CD4-positive, alpha-beta T cell treated with Interferon alpha-2 for 1 hour (primary cell): ENCODE measurements at regions not wholly inside any gene's neighbourhood (a gene's known extent, or its start where the extent isn't known, plus 50 kb on each side); places are given as distances from the start of the nearest gene placed in this dataset.

Experiments used
- DNase-seq, 2 donors: peaks; one replicate each; pipeline ENCODE4 v3.0.0-alpha.2; 2020 to 2022

- DNase-seq: no peak
Measured at GRCh38 chr2:128557831-128558241, 239.2 kb upstream of the HS6ST1 start.

- no peak for DNase-seq
Measured at GRCh38 chr2:128558441-128558840, 239.8 kb upstream of the HS6ST1 start.

GRCh38 chr2:128558895-128559532 lies 240.3 kb upstream of the HS6ST1 start:
- no peak for DNase-seq

- no peak for DNase-seq
Measured at GRCh38 chr2:128559533-128560515, 241.2 kb upstream of the HS6ST1 start.

- DNase-seq: no peak
Measured at GRCh38 chr2:128560718-128561117, 242.1 kb upstream of the HS6ST1 start.

DNA sequence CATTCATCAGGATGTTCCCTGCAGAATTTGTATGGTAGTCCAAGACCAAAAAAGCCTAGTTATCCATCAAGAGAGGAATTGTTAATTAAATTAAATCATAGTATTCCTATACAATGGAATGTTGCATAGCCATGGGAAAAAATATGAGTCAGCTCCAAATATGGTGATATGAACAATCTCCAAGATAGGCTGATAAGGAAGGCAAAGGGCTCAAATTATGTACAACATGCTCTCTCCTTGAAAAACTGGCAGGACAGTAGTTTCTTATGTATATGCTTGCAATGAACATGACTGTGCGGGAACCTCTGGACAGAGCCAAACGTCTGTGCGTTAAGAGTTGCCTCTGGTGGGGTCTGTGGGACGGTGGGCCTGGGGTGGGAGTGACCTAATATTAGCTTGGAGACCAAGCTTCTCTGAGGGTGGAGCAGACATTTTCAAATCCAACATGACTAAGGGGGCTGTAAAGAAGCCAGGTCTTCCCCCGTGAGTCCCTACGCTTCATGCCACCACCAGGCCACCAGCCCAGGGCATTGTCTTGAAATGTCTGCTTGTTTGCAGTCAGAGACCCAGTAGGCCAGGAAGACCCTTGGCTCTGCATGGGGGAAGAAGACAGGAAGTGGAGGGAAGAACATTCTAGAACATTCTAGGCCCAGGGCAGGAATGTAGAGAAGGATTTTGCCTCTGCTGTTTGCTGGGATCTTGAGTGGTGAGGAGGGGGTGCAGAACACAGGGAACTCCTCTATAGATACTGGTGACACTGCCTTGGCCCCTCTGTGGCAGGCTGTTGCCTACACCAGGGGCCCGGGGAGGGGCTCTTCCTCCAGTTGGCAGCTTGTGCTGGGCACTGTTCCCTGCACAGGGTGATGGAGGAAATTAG lies 244.0 kb upstream of the HS6ST1 start:
- DNase-seq: no peak

DNA sequence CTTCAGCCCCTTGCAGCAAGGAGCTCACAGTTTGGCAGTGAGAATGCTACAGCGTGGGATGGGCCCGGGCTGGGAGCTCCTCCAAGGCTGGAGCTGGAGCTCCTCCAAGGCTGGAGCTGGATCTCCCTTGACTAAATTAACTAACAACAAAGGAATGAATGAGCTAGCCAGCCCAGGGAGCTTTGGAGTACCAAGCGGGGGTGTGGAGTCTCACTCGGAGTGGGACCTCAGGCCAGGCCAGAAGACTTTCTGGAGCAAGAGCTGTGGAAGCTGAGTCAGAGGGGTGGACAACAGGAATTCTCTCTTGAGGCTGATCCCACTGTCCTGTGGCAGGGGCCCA lies 244.7 kb upstream of the HS6ST1 start:
- DNase-seq: no peak

- no peak for DNase-seq
Measured at GRCh38 chr2:128564131-128564530, 245.5 kb upstream of the HS6ST1 start.

- no peak for DNase-seq
Measured at GRCh38 chr2:128564551-128564950, 245.9 kb upstream of the HS6ST1 start.

GRCh38 chr2:128565441-128565840 lies 246.8 kb upstream of the HS6ST1 start:
- DNase-seq: no peak

DNA sequence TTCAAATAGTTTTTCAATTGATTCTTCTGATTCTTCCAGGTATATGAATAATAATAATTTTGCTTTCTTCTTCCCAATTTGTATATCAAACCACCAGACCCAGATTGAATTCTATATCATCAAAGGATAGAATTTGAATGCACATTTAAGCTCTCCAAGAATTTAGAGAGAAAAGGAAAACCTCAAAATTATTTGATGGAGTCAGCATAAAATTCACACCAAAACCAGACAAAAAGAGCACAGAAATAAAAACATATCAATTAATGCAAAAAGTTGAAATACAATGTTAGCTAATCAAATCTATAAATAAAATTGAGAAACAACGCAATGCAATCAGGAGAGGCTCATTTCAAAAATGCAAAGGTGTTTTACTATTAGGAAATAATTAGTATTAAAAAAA lies 248.0 kb upstream of the HS6ST1 start:
- DNase-seq: no peak

- DNase-seq: no peak
Measured at GRCh38 chr2:128568106-128568505, 249.4 kb upstream of the HS6ST1 start.

- no peak for DNase-seq
Measured at GRCh38 chr2:128573116-128573515, 254.4 kb upstream of the HS6ST1 start.

- no peak for DNase-seq
Measured at GRCh38 chr2:128573531-128573930, 254.9 kb upstream of the HS6ST1 start.

GRCh38 chr2:128577141-128577930 lies 258.7 kb upstream of the HS6ST1 start:
- no peak for DNase-seq

GRCh38 chr2:128578406-128579390 lies 260.0 kb upstream of the HS6ST1 start:
- no peak for DNase-seq

GRCh38 chr2:128579825-128580224 lies 261.2 kb upstream of the HS6ST1 start:
- DNase-seq: no peak

DNA sequence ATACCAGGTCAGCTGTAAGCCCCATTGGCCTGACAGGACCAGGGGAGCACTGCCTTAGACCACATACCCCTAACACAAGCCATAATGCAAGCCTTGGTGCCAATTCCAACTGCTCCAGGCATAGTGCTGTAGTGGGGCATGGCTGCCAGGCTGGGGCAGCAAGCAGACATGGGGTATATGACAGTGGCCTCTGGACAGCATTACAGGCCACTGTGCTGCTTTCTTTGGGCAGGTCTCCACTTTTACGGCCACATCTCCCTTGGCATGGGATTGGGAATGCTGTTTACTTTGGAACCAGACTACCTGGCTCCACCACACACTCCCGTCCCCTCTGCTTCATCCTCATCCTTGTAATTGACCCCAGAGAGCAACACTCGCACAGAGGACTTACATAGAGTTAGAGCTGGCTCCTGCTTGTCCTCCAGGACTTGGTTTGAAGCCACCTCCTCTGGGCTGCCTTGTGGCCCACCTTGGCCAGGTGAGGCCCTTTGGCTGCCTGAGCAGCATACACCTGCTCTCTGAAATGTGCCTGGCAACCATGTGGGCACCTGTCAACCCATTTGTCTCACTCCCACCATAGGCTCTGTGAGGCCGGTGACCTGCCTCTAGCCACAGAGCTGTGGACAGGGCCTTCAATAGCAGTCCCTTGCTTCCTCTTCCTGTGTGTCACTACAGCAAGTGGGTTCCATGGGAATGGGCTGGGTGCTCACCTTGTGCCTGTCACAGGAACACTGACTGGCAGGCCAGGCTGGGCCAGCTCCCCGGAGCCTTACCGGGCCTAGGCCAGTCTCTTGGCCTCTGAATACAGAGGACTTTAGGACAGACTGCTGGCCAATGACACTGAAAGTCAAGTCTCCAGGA lies 262.6 kb upstream of the HS6ST1 start:
- no peak for DNase-seq

- no peak for DNase-seq
Measured at GRCh38 chr2:128581849-128582244, 263.2 kb upstream of the HS6ST1 start.

GRCh38 chr2:128584296-128584890 lies 265.7 kb upstream of the HS6ST1 start:
- DNase-seq: no peak
